ENCODE measurements at regions not wholly inside any gene's neighbourhood (a gene's known extent, or its start where the extent isn't known, plus 50 kb on each side); places are given as distances from the start of the nearest gene placed in this dataset.
A peak's percentile ranks its signal among the peaks of the same experiment; 100 is the strongest.

- Mint-ChIP-seq H3K4me1 (ENCODE audit: insufficient read depth, unreplicated experiment) (no peaks in the 10 kb centered on the region), H3K36me3 (ENCODE audit: insufficient read depth, unreplicated experiment) (no peaks in the 10 kb centered on the region), H3K4me3 (ENCODE audit: unreplicated experiment) (no peak overlapping the region), H3K9me3 (ENCODE audit: unreplicated experiment) (no peaks in the 10 kb centered on the region), H3K27ac (ENCODE audit: low read depth, unreplicated experiment) (no peak overlapping the region), H3K27me3 (ENCODE audit: insufficient read depth, unreplicated experiment) (no peaks in the 10 kb centered on the region)
- intact Hi-C loops (cut with micrococcal nuclease): no loop called here
- BruUV-seq (replicated peaks): no TSS peak
- TF ChIP-seq CTCF (IDR thresholded peaks at IDR 0.05; ENCODE audit: unreplicated experiment): no peak
- no peak for DNase-seq (ENCODE audit: unreplicated experiment)
- POLR2A ChIA-PET: no interaction called here
- CTCF ChIA-PET: interaction anchor here (0.7 to 1.1 kb wide), 2 partner anchors 9 to 10 kb away, joined by 3 read pairs; no protein-coding TSS in a partner anchor
Observed at GRCh38 chr1:218817071-218817470, 356.6 kb upstream of the LYPLAL1 start.

GRCh38 chr1:218817691-218818465 lies 355.8 kb upstream of the LYPLAL1 start:
- no peaks in the 10 kb centered on the region for H3K9me3 Mint-ChIP-seq (ENCODE audit: unreplicated experiment)
- H3K27me3 Mint-ChIP-seq (ENCODE audit: insufficient read depth, unreplicated experiment): no peaks in the 10 kb centered on the region
- no peak overlapping the region for H3K4me3 Mint-ChIP-seq (ENCODE audit: unreplicated experiment)
- no peak overlapping the region for H3K27ac Mint-ChIP-seq (ENCODE audit: low read depth, unreplicated experiment)
- intact Hi-C loops (cut with micrococcal nuclease): no loop called here
- no peak for TF ChIP-seq CTCF (IDR thresholded peaks at IDR 0.05; ENCODE audit: unreplicated experiment)
- no peaks in the 10 kb centered on the region for H3K36me3 Mint-ChIP-seq (ENCODE audit: insufficient read depth, unreplicated experiment)
- BruUV-seq (replicated peaks): no TSS peak
- DNase-seq (ENCODE audit: unreplicated experiment): no peak
- POLR2A ChIA-PET: interaction anchor here (1.2 kb wide), 1 partner anchor 11 kb away, joined by 3 read pairs; no protein-coding TSS in a partner anchor
- H3K4me1 Mint-ChIP-seq (ENCODE audit: insufficient read depth, unreplicated experiment): no peaks in the 10 kb centered on the region
- CTCF ChIA-PET: interaction anchor here (0.5 to 0.7 kb wide), 2 partner anchors 10 to 39 kb away, joined by 3 read pairs; no protein-coding TSS in a partner anchor

- peaks cover 12% of the 10 kb centered on the region for H3K4me1 Mint-ChIP-seq (ENCODE audit: insufficient read depth, unreplicated experiment)
- peak overlapping the region; percentile 6 for H3K27ac Mint-ChIP-seq (ENCODE audit: low read depth, unreplicated experiment)
- ChIA-PET POLR2A (interaction anchor here (0.6 to 1.3 kb wide), 4 partner anchors 18 to 362 kb away, joined by 3 to 4 read pairs (median 3); partner anchors contain the start of gene LYPLAL1), CTCF (interaction anchor here (0.6 to 0.8 kb wide), 5 partner anchors 13 to 1880 kb away, joined by 3 to 4 read pairs (median 4); no protein-coding TSS in a partner anchor)
- no peak overlapping the region for H3K4me3 Mint-ChIP-seq (ENCODE audit: unreplicated experiment)
- DNase-seq (ENCODE audit: unreplicated experiment): peak; percentile 35
- TF ChIP-seq CTCF (IDR thresholded peaks at IDR 0.05; ENCODE audit: unreplicated experiment): no peak
- H3K27me3 Mint-ChIP-seq (ENCODE audit: insufficient read depth, unreplicated experiment): no peaks in the 10 kb centered on the region
- BruUV-seq (replicated peaks): no TSS peak
- no peaks in the 10 kb centered on the region for H3K9me3 Mint-ChIP-seq (ENCODE audit: unreplicated experiment)
- intact Hi-C loops (cut with micrococcal nuclease): loop anchor here (2.0 kb wide), 1 partner anchor 27 kb away; no protein-coding TSS in a partner anchor
- H3K36me3 Mint-ChIP-seq (ENCODE audit: insufficient read depth, unreplicated experiment): no peaks in the 10 kb centered on the region
Observed at GRCh38 chr1:218823291-218823900, 350.3 kb upstream of the LYPLAL1 start.

- intact Hi-C loops (cut with micrococcal nuclease): no loop called here
- DNase-seq (ENCODE audit: unreplicated experiment): no peak
- POLR2A ChIA-PET: no interaction called here
Observed at GRCh38 chr1:218827486-218827885, 346.2 kb upstream of the LYPLAL1 start.

More at GRCh38 chr1:218827486-218827885, 346.2 kb upstream of the LYPLAL1 start:
- H3K27ac Mint-ChIP-seq (ENCODE audit: low read depth, unreplicated experiment): no peak overlapping the region
- H3K4me1 Mint-ChIP-seq (ENCODE audit: insufficient read depth, unreplicated experiment): peaks cover 12% of the 10 kb centered on the region
- no peak overlapping the region for H3K4me3 Mint-ChIP-seq (ENCODE audit: unreplicated experiment)
- no peaks in the 10 kb centered on the region for H3K27me3 Mint-ChIP-seq (ENCODE audit: insufficient read depth, unreplicated experiment)
- no peak for TF ChIP-seq CTCF (IDR thresholded peaks at IDR 0.05; ENCODE audit: unreplicated experiment)
- BruUV-seq (replicated peaks): no TSS peak
- no peaks in the 10 kb centered on the region for H3K9me3 Mint-ChIP-seq (ENCODE audit: unreplicated experiment)
- CTCF ChIA-PET: interaction anchor here (0.8 to 1.1 kb wide), 2 partner anchors 11 to 16 kb away, joined by 3 read pairs; no protein-coding TSS in a partner anchor
- no peaks in the 10 kb centered on the region for H3K36me3 Mint-ChIP-seq (ENCODE audit: insufficient read depth, unreplicated experiment)
